H9 (cell line): ENCODE measurements at regions not wholly inside any gene's neighbourhood (a gene's known extent, or its start where the extent isn't known, plus 50 kb on each side); places are given as distances from the start of the nearest gene placed in this dataset.

Experiments used
- DNase-seq: peaks from one replicate; pipeline ENCODE4 v3.0.0-alpha.2; 2017
- H2AFZ ChIP-seq: one replicate; pipeline ENCODE4 v1.6.1; 2013; ENCODE audit warnings: mild to moderate bottlenecking, low read length, control low read depth, moderate library complexity
- H2AK5ac ChIP-seq: 2 replicates; pipeline ENCODE4 v1.6.1; 2013; ENCODE audit warnings: low read length, control low read depth, mixed read lengths; ENCODE audit not compliant: insufficient read length
- H2BK120ac ChIP-seq: one replicate; pipeline ENCODE4 v1.6.1; 2013; ENCODE audit warnings: low read depth, mild to moderate bottlenecking, low read length, control low read depth, inconsistent platforms; ENCODE audit not compliant: poor library complexity, severe bottlenecking
- H2BK12ac ChIP-seq: 2 replicates; pipeline ENCODE4 v1.6.1; 2013; ENCODE audit warnings: low read length, control low read depth, mixed read lengths, low read depth; ENCODE audit not compliant: insufficient read length
- H2BK15ac ChIP-seq: 2 replicates; pipeline ENCODE4 v1.6.1; 2013; ENCODE audit warnings: low read depth, low read length, control low read depth
- H2BK20ac ChIP-seq: one replicate; pipeline ENCODE4 v1.6.1; 2013; ENCODE audit warnings: low read depth, mild to moderate bottlenecking, low read length, control low read depth, inconsistent platforms; ENCODE audit not compliant: poor library complexity, severe bottlenecking
- H2BK5ac ChIP-seq: 2 replicates; pipeline ENCODE4 v1.6.1; 2013; ENCODE audit warnings: low read length, control low read depth, mixed read lengths; ENCODE audit not compliant: insufficient read length
- H3K14ac ChIP-seq: 2 replicates; pipeline ENCODE4 v1.6.1; 2013; ENCODE audit warnings: low read length, control low read depth; ENCODE audit not compliant: insufficient read depth
- H3K18ac ChIP-seq: 2 replicates; pipeline ENCODE4 v1.6.1; 2013; ENCODE audit warnings: low read depth, mild to moderate bottlenecking, mixed read lengths, low read length, control low read depth; ENCODE audit not compliant: insufficient read length
- H3K23ac ChIP-seq: 2 replicates; pipeline ENCODE4 v1.6.1; 2013; ENCODE audit warnings: low read length, control low read depth, mixed read lengths, low read depth; ENCODE audit not compliant: insufficient read length
- H3K23me2 ChIP-seq: 2 replicates; pipeline ENCODE4 v1.6.1; 2013; ENCODE audit warnings: low read depth, mild to moderate bottlenecking, mixed read lengths, low read length, control low read depth; ENCODE audit not compliant: insufficient read length, poor library complexity, severe bottlenecking
- H3K27ac ChIP-seq: 2 replicates; pipeline ENCODE4 v1.5.1; 2013; ENCODE audit warnings: low read length, control low read depth, mixed read lengths, low read depth; ENCODE audit not compliant: insufficient read length
- H3K27me3 ChIP-seq: 2 replicates; pipeline ENCODE4 v1.6.1; 2013; ENCODE audit warnings: low read length, control low read depth, inconsistent platforms; ENCODE audit not compliant: insufficient read depth
- H3K4ac ChIP-seq: 2 replicates; pipeline ENCODE4 v1.6.1; 2013; ENCODE audit warnings: low read depth, mild to moderate bottlenecking, control low read depth, inconsistent platforms, low read length, moderate library complexity
- H3K4me1 ChIP-seq: 2 replicates; pipeline ENCODE4 v1.6.1; 2013; ENCODE audit warnings: low read length, control low read depth, inconsistent platforms; ENCODE audit not compliant: insufficient read depth
- H3K4me2 ChIP-seq: 2 replicates; pipeline ENCODE4 v1.6.1; 2013; ENCODE audit warnings: low read length, control low read depth, mixed read lengths; ENCODE audit not compliant: insufficient read length, insufficient read depth
- H3K56ac ChIP-seq: 2 replicates; pipeline ENCODE4 v1.6.1; 2013; ENCODE audit warnings: low read depth, mild to moderate bottlenecking, mixed read lengths, low read length, control low read depth; ENCODE audit not compliant: insufficient read length
- H3K79me1 ChIP-seq: 2 replicates; pipeline ENCODE4 v1.6.1; 2013; ENCODE audit warnings: low read depth, mild to moderate bottlenecking, moderate library complexity, low read length, control low read depth, inconsistent platforms; ENCODE audit not compliant: insufficient read depth, poor library complexity, severe bottlenecking
- H3K79me2 ChIP-seq: 2 replicates; pipeline ENCODE4 v1.6.1; 2013; ENCODE audit warnings: low read length, control low read depth, inconsistent platforms; ENCODE audit not compliant: insufficient read depth
- H3K9ac ChIP-seq: 2 replicates; pipeline ENCODE4 v1.6.1; 2013; ENCODE audit warnings: low read length, control low read depth, mixed read lengths; ENCODE audit not compliant: insufficient read length; ENCODE audit errors: extremely low read depth
- H3K9me3 ChIP-seq: one replicate; pipeline ENCODE4 v1.6.1; 2013; ENCODE audit warnings: low read depth, low read length, inconsistent platforms; ENCODE audit not compliant: control insufficient read depth
- H3T11ph ChIP-seq: one replicate; pipeline ENCODE4 v1.6.1; 2013; ENCODE audit warnings: mild to moderate bottlenecking, low read length, control low read depth, inconsistent platforms
- H4K20me1 ChIP-seq: one replicate; pipeline ENCODE4 v1.6.1; 2013; ENCODE audit not compliant: control insufficient read depth, insufficient read length, insufficient read depth
- H4K5ac ChIP-seq: 2 replicates; pipeline ENCODE4 v1.6.1; 2013; ENCODE audit warnings: low read depth, mild to moderate bottlenecking, mixed read lengths, low read length, control low read depth; ENCODE audit not compliant: insufficient read length
- H4K8ac ChIP-seq: replicated peaks from 2 replicates; pipeline ENCODE4 v1.6.1; 2013; ENCODE audit warnings: low read length, control low read depth, mixed read lengths, low read depth; ENCODE audit not compliant: insufficient read length
- H4K91ac ChIP-seq: 2 replicates; pipeline ENCODE4 v1.6.1; 2013; ENCODE audit warnings: low read depth, mild to moderate bottlenecking, moderate library complexity, mixed read lengths, low read length, control low read depth; ENCODE audit not compliant: insufficient read length
- H3K27ac Mint-ChIP-seq, 3 experiments: 2 replicates in 2 of 3; 3 replicates in 1 of 3; pipeline ENCODE4 v1.8.0; 2020 to 2021; ENCODE audit warnings: mixed read lengths in 3 of 3, mild to moderate bottlenecking in 1 of 3, moderate library complexity in 1 of 3
- H3K27me3 Mint-ChIP-seq: 2 replicates; pipeline ENCODE4 v1.8.0; 2021; ENCODE audit warnings: low read depth, mild to moderate bottlenecking, moderate library complexity, mixed read lengths
- H3K36me3 Mint-ChIP-seq, 3 experiments: 2 replicates in 2 of 3; 3 replicates in 1 of 3; pipeline ENCODE4 v1.8.0; 2020 to 2021; ENCODE audit warnings: low read depth in 3 of 3, mixed read lengths in 3 of 3; ENCODE audit not compliant: insufficient read depth in 1 of 3
- H3K4me1 Mint-ChIP-seq, 2 experiments: 2 replicates each; pipeline ENCODE4 v1.8.0; 2020; ENCODE audit warnings: mixed read lengths in 2 of 2
- H3K4me3 Mint-ChIP-seq, 2 experiments: 2 replicates in 1 of 2; 3 replicates in 1 of 2; pipeline ENCODE4 v1.8.0; 2020 to 2021; ENCODE audit warnings: mild to moderate bottlenecking in 2 of 2, mixed read lengths in 2 of 2, moderate library complexity in 1 of 2
- H3K9me3 Mint-ChIP-seq, 2 experiments: 2 replicates in 1 of 2; 3 replicates in 1 of 2; pipeline ENCODE4 v1.8.0; 2020; ENCODE audit warnings: mild to moderate bottlenecking in 2 of 2, mixed read lengths in 2 of 2, moderate library complexity in 1 of 2
- WGBS: extraction: QIAGEN DNeasy Blood & Tissue Kit; methylation state at CpG from one replicate; pipeline ENCODE4 v1.1.7; 2013; ENCODE audit warnings: missing lambda C conversion rate, low lambda C conversion rate, mixed read lengths; ENCODE audit not compliant: insufficient read length; ENCODE audit errors: extremely low coverage; 5-methylcytosine and 5-hydroxymethylcytosine counted together
- TF ChIP-seq, protein P1 (sequence below): fragments of 200-600 bp; sonication (generic); conservative IDR thresholded peaks from 3 replicates; pipeline ENCODE4 v1.8.0; 2021; ENCODE audit warnings: antibody characterized with exemption, mild to moderate bottlenecking

DNA sequence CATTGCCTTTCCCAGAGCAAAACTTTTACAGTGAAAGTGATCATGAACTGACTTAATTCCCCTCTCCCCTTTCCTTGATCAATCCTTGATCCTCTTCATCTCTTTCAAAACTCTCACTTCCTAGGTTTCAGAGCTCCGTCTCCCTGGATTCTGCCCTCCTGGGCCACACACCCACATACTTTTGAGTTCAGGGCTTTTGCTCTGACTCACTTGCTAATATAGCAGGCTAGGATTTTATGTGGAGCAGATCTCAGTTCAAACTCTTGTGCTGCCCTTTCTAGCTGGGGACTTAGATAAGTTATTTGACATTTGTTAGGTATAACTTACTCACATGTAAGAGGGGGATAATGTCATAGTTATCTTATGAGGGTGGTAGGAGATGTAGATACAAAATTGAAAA is 109.1 kb upstream of the MLIP start:
- no CpG with 5 or more reads among the region's 1 CpG for WGBS

More for the DNA sequence above, 109.1 kb upstream of the MLIP start:
- Histone ChIP-seq H2AK5ac (no peak overlapping the region), H2AFZ (no peak overlapping the region), H3K23me2 (no peaks in the 10 kb centered on the region), H3K4ac (no peak overlapping the region), H4K20me1 (no peaks in the 10 kb centered on the region), H4K5ac (no peak overlapping the region), H3K4me1 (no peaks in the 10 kb centered on the region), H3K18ac (no peak overlapping the region), H3K14ac (no peak overlapping the region), H3K9me3 (no peaks in the 10 kb centered on the region), H3K27ac (no peak overlapping the region), H4K8ac (no peak overlapping the region), H3K23ac (no peak overlapping the region), H4K91ac (no peak overlapping the region), H3K79me1 (no peaks in the 10 kb centered on the region), H2BK12ac (no peak overlapping the region), H3K56ac (no peak overlapping the region), H3K4me2 (no peak overlapping the region), H3K79me2 (no peaks in the 10 kb centered on the region), H3K9ac (no peak overlapping the region), H2BK120ac (no peak overlapping the region), H3K27me3 (no peaks in the 10 kb centered on the region), H3T11ph (no peak overlapping the region), H2BK15ac (no peak overlapping the region), H2BK20ac (no peak overlapping the region), H2BK5ac (no peak overlapping the region)
- peaks cover 6 to 11% of the 10 kb centered on the region in 2 experiments for H3K4me1 Mint-ChIP-seq
- DNase-seq, result no peak
- TF ChIP-seq, protein P1, sequence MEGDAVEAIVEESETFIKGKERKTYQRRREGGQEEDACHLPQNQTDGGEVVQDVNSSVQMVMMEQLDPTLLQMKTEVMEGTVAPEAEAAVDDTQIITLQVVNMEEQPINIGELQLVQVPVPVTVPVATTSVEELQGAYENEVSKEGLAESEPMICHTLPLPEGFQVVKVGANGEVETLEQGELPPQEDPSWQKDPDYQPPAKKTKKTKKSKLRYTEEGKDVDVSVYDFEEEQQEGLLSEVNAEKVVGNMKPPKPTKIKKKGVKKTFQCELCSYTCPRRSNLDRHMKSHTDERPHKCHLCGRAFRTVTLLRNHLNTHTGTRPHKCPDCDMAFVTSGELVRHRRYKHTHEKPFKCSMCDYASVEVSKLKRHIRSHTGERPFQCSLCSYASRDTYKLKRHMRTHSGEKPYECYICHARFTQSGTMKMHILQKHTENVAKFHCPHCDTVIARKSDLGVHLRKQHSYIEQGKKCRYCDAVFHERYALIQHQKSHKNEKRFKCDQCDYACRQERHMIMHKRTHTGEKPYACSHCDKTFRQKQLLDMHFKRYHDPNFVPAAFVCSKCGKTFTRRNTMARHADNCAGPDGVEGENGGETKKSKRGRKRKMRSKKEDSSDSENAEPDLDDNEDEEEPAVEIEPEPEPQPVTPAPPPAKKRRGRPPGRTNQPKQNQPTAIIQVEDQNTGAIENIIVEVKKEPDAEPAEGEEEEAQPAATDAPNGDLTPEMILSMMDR, result no peak
- H3K27me3 Mint-ChIP-seq, result no peaks in the 10 kb centered on the region
- no peak overlapping the region for H3K4me3 Mint-ChIP-seq
- H3K36me3 Mint-ChIP-seq, result no peaks in the 10 kb centered on the region
- H3K9me3 Mint-ChIP-seq, result no peaks in the 10 kb centered on the region
- no peak overlapping the region for H3K27ac Mint-ChIP-seq
